Stimulated activated CD4-positive, alpha-beta T cell treated with anti-CD3 and anti-CD28 coated beads, Interleukin-12 subunit alpha, Interleukin-12 subunit beta, amount 100 ng/mL, for 24 hours (primary cell): ENCODE measurements at regions not wholly inside any gene's neighbourhood (a gene's known extent, or its start where the extent isn't known, plus 50 kb on each side); places are given as distances from the start of the nearest gene placed in this dataset.
"Not testable (repeated sequence)": the region's sequence is repeated elsewhere in the genome, so short reads cannot be mapped to it uniquely, and the experiment has no call there.

Source experiments
- DNase-seq, 2 experiments: peaks; one replicate each; pipeline ENCODE4 v3.0.0-alpha.2; 2020; ENCODE audit warnings: low read depth in 2 of 2

DNA sequence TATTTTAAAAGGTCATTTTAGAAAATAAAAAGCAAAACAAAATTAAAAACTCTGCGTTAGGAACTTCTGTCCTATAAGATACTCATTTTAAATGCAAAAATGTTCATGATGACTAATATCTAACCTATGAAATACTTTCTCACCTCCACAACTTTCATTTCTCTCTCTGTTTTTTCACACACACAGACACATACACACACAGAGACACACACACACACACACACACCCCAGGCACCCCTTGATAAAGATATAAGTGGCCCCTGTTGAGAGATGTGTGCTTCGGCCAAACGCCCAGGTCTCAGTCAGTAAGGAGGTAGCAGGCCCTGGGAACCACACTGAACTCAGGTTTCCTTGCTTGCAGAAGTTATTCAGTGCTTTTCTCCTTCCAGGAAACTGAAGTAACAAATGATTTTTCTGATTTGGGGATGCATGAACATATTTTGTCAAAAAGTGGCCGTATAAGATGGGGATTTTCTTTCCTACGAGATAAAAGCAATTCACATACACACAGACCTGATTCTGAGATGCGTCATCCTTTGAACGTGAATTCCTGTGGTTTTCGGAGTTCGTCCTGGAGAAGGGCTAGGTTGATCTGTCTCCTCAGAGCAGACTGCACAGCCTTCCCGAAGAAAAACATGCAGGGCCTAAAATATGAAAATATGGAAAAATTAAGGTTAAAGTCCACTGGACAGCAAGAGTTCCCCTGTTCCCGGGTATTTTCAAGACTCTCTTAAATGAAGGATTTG lies 306.8 kb upstream of the FOXQ1 start:
- DNase-seq = no peak

DNA sequence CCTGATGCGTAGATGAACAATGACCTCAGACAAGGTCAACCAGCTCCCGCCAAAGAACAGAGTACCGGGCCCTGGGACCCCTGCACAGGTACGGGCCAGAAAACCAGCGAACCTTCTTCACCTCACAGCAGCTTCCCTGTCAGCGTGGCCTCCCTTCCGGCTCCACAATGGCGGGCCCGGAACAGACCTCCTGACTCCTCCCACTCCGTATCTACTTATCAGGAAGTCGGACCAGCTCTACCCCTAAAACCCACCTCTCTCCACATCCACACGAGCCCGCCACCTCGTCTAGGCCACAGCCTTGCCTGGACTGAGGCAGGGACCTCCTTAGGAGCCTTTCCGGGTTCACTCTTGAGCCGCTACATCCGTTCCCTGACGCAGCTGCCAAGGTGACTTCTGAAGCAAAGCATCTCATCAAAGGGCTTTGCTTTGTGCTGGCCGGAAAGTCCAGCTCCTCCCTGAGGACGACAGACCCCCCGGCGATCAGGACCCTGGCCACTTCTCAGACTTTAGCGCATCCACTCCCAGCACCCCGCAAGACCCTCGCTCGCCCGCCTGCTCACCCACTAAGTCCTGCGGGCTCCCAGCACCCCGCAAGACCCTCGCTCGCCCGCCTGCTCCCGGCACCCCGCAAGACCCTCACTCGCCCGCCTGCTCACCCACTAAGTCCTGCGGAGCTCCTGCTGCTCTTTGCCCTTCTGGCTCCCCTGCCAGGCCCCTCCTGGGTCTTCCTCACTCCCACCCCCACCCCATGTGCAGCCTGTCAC lies 308.3 kb upstream of the FOXQ1 start:
- DNase-seq = no peak

DNA sequence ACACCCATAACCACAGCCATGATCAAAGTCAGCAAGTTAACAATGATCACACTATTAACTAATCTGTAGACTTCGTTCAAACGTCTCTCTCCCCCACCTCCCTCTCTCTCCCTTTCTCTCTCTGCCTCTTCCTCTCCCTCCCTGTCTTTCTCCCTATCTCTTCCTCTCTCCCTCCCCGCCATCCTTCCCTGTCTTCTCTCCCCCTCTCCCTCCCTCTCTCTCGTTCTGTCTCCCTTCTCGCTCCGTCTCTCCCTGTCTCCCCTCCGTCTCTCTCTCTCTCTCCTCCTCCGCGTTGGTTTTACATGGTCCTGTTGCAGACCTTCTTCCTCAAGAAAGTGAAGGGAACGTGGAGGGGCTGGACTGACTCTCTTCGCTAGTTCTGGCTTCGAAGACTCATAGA lies 308.9 kb upstream of the FOXQ1 start:
- DNase-seq = no peak

DNA sequence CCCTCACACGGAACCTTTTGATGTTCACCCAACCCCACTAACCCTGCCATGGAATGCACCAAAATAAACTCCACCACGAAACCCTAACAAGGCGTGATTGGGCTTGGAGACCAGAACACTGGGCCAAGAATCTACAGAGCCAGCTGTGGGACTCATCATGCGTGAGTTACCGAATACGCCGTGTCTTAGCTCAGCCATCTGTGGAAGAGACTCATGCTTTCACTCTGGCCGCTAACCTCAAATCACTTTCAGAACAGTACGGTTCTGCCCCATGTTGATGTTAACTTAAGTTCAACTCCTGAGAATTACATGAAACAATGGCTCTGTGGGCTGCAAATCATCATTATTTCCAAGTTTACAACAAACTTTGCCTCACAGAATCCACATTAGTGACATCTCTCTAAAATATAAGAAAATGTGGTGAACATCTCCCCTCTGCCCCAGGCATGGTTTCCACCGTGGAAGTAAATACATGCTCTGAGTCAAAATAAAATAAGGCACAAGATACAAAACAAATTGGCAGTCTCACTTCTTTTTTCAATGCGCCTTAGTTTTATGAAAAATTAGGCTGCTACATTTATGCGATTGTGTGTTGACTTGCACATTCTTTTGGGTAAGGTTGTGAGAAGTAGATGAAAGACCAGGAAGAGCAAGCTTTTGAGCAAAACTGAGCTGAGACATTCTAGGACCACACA lies 308.9 kb upstream of the EXOC2 start:
- no peak for DNase-seq

DNA sequence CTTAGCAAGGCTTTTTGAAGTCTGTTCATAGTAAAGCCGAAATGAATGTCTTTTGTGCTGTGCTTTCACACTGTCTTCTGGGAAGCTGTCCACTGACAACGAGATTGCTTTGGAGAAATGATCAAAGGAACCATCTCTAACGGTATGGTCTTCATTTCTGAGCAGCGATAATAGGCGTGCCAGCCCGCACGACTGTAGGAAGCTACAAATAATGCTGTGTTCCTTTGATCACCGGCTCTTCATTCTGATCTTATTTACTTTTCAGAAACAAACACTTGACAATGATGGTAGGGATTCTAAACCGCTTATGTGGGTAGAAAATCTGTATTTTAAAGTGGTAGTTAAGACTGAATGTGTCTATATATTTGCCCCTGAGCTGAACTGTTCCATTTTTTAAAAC lies 306.6 kb upstream of the EXOC2 start:
- DNase-seq = no peak

DNA sequence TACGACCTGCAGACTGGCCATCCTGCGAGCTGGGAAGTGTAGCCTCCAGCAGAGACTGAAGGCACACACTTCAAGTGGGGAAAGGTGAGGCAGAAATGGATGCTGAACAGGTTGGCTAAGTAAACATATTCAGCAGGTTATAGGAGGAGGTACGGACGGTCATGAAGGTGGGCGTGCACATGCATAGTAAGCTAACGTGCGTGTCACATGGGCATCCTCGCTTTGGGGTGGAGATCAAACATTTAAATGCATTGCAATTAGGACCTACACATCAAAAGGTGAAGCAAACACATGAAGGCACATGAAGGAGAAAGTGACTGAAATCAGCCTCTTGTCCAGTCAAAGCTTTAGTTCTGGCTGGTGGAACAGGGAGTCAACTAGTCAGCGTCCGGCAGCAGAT lies 305.6 kb upstream of the EXOC2 start:
- DNase-seq = no peak

DNA sequence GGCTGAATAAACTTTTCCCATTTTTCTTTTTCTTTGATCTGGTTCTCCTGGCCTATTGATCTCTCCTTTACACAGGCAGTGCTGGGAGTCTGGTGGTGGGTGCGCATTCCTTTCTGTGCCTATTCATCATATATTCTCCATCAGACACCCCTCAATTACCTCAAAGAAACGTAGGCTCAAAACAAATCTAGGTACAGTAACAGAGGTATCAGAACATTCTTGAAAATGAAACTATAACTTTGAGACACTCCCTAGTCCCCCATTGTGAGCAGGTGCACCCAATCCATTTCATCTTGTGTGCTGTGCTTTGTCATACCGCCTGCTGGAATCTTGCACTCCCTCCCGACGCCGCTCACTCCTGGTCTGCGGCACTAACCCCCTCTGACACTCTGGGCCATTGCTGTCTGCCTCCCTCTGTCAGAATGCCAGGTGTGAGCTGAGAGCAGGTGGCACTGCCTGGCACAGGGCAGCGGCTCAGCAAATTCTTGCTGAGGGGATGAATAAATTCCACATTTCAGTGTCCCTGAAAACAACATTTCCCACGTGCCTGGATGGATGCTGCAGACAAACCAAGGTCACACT lies 303.4 kb upstream of the EXOC2 start:
- no peak for DNase-seq

DNA sequence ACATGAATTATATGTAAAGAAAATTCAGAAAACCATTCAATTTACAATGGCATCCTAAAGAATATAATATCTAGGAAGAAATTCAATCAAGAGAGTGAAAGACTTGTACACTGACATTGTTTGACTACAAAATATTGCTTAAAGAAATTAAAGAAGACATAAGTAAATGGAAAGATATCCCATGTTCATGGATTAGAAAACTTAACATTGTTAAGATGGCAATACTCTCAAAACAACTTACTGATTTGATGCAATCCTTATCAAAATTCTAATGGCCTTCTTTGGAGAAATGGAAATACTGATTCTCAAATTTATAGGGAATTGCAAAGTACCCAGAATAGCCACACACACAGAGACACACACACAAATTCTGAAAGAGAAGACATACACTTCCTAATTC lies 298.3 kb upstream of the EXOC2 start:
- DNase-seq = no peak

DNA sequence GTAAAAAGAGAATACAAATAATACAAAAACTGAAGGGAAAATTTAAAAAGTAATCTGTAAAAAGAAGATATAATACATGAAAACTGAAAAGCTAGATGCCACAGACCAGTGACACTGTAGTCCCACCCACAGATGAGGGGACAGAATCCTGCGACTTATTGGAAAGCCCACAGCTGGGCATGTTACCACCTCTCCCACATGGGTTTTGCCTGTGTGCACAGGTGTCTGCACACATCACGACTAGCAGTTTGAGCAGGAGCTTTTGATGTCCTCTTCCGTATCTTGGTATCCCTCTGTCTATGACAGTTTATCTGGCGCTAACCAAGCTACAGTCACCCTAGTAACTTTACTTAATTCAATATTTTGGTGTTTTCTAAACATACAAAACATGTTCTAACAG lies 291.1 kb upstream of the EXOC2 start:
- no peak for DNase-seq

DNA sequence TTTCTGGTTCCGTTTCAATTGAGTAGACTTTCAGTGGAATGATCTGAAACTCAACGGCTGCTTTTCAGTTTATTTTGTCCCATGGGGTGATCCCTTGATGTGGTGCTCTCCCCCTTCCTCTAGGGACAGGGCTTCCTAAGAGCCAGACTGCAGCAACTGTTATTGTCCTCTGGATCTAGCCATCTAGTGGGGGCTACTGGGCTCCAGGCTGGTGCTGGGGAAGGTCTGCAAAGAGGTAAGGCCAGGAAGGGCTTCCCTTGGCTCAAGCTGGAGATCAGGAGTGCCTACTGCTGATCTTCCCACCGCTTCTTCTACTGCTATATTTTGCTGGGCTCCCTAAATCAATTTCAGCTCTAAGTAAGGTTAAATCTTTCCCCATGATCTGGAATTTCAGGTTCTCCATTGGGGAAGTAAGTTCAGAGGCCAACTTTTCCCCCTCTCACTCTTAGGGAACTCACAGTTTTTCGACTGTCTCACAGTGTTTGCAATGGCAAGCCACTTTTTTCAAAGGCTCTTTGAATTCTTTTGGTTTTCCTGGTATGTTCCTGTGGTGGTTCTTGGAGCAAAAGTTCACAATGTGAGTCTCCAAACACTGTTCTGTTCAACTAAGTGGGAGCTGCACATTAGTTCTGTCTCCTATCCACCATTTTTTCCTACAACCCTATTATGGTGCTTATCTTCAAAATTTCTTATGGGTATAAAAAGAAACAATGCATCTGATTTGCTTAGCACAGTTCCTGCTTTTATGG lies 286.2 kb upstream of the EXOC2 start:
- no peak for DNase-seq

DNA sequence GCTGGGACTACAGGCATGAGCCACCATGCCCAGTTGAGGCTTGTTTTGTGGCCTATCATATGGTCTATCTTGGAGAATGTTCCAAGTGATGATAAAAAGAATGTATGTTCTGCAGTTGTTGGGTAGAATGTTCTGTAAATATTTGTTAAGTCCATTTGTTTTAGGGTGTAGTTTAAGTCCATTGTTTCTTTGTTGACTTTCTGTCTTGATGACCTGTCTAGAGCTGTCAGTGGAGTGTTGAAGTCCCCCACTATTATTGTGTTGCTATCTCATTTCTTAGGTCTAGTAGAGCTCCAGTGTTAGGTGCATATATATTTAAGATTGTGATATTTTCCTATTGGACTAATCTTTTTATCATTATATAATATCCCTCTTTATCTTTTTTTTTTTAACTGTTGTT lies 284.3 kb upstream of the EXOC2 start:
- not testable (repeated sequence) for DNase-seq

DNA sequence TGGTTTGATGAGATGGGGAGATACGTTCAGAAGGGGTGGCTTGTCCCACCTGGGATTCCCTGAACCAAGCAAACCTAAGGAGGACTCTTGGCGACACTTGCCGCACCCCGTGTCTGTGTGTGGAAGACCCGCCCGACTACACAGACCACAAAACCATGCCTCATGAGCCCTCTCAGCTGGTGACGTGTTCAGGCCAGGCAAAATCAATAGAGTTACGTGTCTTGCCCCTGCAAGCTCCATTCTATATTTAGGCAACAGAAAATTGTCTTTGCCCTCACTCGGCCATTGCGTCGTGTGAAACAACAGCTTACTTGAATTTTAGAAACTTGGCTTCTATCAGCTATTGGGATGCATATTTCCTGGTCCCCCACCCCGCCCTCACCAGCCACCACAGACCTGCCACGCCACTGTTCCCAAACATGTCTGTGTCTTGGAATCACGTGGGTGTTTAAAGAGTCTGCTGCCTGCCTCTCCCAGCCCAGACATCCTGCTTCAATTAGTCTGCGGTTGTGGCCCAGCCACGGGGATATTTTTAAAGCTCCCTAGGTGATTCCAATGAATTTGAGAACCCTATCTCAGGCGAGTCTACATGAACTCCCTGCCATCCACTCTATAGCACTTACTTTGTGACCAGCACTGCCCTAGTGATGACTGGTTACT lies 279.2 kb upstream of the EXOC2 start:
- DNase-seq = no peak

DNA sequence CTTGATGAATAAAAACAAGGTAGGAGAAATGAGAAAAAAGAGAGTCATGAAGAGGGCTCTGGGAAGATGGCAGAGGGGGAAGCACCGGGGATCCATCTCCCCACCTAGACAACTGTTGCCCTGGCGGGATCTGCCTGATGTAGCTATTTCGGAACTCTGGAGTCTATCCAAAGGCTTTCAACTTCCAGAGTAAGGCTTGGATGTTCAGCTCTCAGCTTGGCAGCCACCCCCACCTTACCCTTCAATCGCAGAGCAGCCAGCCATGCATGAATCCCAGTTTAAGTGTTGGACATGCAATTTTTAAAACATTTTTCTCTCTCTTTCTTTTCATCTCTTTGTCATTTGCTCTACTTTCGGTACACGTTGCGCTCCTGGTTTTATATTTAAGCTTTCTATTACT lies 275.9 kb upstream of the EXOC2 start:
- DNase-seq = no peak

DNA sequence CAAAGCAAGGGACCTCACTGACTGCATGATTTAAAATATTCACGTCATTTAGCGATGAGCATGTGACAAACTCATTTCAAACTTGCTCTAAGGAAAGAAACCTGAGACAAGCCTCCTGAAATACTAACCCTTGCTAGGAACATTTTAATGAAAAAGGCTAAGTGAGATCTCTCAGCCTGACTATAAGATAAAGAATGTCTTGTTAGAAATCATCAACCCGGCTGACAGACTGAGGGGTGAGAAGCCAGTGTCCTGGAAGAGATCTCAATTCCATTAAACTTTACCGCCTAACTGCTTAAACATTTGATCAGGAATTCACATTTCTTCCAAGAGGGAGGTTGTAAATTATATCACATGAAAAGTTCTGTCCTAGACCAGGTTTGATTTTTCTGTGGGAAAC lies 274.8 kb upstream of the EXOC2 start:
- no peak for DNase-seq

DNA sequence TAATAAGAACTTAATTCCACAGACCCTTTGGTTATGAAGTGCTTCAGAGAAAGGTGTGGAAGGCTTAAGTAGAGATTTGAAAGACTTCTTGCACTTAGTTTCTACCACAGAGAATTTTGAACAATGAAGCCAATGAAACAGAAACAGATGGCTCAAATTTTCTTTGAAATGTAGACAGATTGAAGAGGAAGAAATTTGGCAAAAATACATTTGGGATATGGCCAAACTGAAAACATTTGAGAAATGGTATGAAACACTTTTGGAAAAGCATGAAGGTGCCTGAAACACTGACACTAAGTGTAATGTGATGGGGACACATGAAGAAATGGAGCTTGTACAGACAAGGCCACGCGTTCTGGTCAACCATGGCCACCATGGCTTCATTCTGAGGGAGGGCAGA lies 272.4 kb upstream of the EXOC2 start:
- DNase-seq = no peak

DNA sequence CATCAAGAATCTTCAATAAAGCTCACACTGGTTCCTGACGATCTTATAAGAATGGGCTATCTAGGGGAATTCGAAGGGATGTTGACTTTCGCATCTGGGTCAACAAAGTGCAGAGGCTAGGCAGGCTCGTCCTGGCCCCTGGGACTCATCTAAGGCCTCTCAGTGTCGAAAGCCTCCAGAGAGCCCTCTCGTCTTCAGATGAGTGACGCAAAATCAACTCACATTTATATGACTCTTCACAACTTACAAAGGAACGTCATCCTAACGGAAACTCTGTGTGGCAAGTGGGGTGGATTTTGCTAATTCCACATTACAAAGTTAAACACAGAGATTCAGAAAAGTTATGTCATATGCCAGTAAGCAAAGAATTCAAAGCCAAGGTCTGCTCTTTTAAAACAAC lies 270.5 kb upstream of the EXOC2 start:
- no peak for DNase-seq

DNA sequence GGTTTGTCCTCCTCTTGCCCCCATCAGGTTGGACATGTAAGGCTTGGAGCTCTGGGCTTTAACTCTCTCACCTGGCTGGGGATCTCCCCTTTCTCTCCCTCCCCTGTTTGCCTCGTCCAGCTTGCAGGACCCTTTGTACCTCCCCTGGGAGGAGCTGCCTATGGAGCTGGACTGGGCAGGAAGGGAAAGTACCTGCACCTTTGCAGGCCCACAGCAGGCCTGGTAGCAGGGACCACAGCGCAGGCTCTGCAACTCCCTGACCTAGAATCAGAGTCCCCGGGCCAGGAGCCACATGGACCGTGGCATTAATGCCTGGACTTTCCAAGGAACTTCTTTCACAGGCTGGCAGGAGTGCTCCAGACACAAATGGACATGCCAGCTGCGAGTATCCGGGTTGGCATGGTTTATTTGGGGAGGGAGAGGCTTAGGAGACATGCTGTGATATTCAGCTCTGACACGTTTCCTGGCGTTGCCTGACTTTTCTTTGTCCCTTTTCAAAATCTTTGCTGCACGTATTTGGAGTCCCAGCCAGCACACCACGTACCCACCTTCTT lies 268.5 kb upstream of the EXOC2 start:
- DNase-seq = no peak

DNA sequence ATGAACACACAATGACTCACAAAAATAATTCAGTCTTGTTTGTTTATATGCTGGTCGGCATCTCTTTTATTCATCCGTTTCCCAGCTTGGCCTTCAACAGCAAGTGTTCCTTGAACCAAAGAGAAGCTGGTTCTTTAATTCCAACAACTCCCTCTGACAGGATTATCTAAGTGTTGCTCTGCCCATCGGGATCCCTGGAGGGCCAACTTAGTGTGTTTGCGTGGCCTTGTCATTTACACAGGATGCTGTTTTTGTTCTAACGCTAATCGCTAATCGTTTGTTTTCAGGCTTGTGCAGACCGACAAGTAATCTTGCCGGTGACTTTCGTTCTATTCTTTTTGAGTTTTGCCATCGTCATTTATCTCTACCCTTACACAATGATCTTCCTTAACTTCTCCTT lies 267.4 kb upstream of the EXOC2 start:
- DNase-seq = no peak

DNA sequence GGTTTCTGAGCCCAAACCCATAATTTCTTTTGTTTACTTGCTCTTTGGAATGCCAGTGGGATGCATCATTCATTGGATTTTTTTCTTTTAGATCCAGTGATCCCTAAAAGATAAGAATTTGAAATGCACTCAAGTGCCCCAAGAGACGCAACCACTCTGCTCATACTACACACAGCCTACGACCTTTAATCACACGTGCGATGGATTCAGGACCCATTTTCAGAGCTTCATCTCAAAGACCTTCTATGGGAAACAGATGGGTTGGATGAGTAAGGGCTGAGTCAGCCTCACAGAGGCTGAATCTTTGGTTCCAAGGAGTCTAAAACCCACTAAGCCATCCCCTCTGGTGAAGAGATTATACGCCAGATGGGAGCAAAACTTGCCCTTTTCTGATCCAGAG lies 265.5 kb upstream of the EXOC2 start:
- DNase-seq = no peak

DNA sequence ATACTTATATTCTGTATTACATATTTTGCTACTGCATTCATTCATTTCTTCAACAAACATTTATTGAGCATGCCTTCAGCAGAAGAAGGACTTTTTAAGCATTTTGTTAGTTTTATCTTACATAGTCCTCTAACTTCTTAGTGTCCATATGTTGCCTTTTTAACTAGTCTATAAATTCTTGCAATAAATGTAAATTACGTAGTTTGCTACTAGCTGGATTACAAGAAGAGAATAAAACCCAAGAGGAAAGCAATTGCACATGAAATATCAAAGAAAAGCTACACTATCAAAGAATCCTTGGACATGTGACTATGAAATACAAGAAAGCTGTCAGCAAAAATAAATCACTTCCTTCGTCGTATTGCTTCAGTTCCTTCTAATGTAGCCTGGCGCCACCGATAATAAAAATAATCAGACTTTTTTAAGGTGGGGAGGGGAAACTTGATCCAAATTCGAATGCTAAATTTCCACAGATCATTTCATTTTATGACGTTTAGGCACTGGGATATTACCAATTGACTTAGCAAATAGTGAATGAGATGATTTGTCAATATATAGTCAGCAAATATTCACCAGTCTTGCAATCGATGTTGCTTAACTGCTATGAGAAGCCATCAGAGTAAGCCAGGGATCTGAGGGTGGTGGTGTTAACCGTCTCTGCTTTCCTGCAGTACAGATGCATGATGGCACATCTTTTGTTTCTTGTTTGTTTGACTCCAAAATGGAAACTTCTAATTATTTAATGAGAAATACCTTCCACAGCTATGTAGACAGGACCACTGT lies 258.7 kb upstream of the EXOC2 start:
- DNase-seq = no peak
